MM.1S (cell line): ENCODE measurements at regions not wholly inside any gene's neighbourhood (a gene's known extent, or its start where the extent isn't known, plus 50 kb on each side); places are given as distances from the start of the nearest gene placed in this dataset.

Source experiments
- EZH2 ChIP-seq: fragments of 300-600 bp; sonication (generic); optimal IDR thresholded peaks from 2 replicates; pipeline ENCODE3; 2017; ENCODE audit warnings: low read depth, mild to moderate bottlenecking, antibody characterized with exemption, low read length, mixed read lengths
- EZH2phosphoT487 ChIP-seq: fragments of 300-600 bp; sonication (generic); IDR thresholded peaks from 2 replicates; pipeline ENCODE4 v1.6.1; 2018; ENCODE audit warnings: antibody characterized with exemption, low read length
- TF ChIP-seq, protein P1 (sequence below): fragments of 300-600 bp; sonication (generic); IDR thresholded peaks from 2 replicates; pipeline ENCODE4 v1.5.1; 2016; ENCODE audit warnings: antibody characterized with exemption, low read length, mixed read lengths

DNA sequence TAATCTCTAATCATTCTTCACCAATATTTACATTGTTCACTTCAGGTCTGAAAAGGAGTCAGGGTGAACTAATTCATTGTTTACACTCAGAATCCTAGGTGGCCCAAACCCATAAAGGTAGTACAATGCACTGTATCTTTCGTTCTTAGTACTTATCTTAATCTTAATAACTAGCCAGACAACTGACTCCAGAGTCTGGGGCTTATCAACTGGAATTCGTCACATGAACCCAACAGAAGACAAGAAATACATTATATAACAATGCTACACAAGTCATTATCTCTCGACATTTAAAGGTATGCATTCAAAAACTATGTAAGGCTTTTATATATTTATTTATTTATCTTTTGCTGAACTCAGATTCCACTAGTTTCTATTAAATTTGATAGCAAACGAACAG is 125.9 kb upstream of the ESRRG start:
- TF ChIP-seq, protein P1, sequence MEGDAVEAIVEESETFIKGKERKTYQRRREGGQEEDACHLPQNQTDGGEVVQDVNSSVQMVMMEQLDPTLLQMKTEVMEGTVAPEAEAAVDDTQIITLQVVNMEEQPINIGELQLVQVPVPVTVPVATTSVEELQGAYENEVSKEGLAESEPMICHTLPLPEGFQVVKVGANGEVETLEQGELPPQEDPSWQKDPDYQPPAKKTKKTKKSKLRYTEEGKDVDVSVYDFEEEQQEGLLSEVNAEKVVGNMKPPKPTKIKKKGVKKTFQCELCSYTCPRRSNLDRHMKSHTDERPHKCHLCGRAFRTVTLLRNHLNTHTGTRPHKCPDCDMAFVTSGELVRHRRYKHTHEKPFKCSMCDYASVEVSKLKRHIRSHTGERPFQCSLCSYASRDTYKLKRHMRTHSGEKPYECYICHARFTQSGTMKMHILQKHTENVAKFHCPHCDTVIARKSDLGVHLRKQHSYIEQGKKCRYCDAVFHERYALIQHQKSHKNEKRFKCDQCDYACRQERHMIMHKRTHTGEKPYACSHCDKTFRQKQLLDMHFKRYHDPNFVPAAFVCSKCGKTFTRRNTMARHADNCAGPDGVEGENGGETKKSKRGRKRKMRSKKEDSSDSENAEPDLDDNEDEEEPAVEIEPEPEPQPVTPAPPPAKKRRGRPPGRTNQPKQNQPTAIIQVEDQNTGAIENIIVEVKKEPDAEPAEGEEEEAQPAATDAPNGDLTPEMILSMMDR, result no peak
- no peak for TF ChIP-seq EZH2phosphoT487
- no peak for TF ChIP-seq EZH2
